Stimulated activated CD4-positive, alpha-beta T cell treated with anti-CD3 and anti-CD28 coated beads, Interleukin-1b, Interleukin-23, amount 100 ng/mL, for 24 hours (primary cell): ENCODE measurements at regions not wholly inside any gene's neighbourhood (a gene's known extent, or its start where the extent isn't known, plus 50 kb on each side); places are given as distances from the start of the nearest gene placed in this dataset.

Experiments used
- DNase-seq, 4 experiments: peaks; one replicate each; pipeline ENCODE4 v3.0.0-alpha.2; 2020; ENCODE audit warnings: low read depth in 4 of 4, low spot score in 1 of 4

GRCh38 chr2:13091455-13091854 is 374.7 kb downstream of the TRIB2 start:
- DNase-seq, result no peak

GRCh38 chr2:13091861-13092378 is 375.2 kb downstream of the TRIB2 start:
- DNase-seq, result no peak

- no peak for DNase-seq
These were observed 376.8 kb downstream of the TRIB2 start for GRCh38 chr2:13093416-13093991.

- DNase-seq, result no peak
These were observed 385.8 kb downstream of the TRIB2 start for GRCh38 chr2:13102397-13103063.

GRCh38 chr2:13103151-13103550 is 386.4 kb downstream of the TRIB2 start:
- no peak for DNase-seq

- DNase-seq, result no peak
These were observed 387.2 kb downstream of the TRIB2 start for GRCh38 chr2:13103778-13104493.

GRCh38 chr2:13104723-13105122 is 388.0 kb downstream of the TRIB2 start:
- DNase-seq, result no peak

- no peak for DNase-seq
These were observed 389.6 kb downstream of the TRIB2 start for GRCh38 chr2:13106302-13106701.

- no peak for DNase-seq
These were observed 392.8 kb downstream of the TRIB2 start for GRCh38 chr2:13109516-13109915.

GRCh38 chr2:13110825-13111224 is 394.1 kb downstream of the TRIB2 start:
- no peak for DNase-seq

GRCh38 chr2:13113002-13113401 is 396.3 kb downstream of the TRIB2 start:
- DNase-seq, result no peak

GRCh38 chr2:13114391-13114790 is 397.7 kb downstream of the TRIB2 start:
- no peak for DNase-seq

GRCh38 chr2:13115643-13116042 is 398.9 kb downstream of the TRIB2 start:
- DNase-seq, result no peak

GRCh38 chr2:13121096-13121495 is 404.4 kb downstream of the TRIB2 start:
- DNase-seq, result no peak

GRCh38 chr2:13128139-13128538 is 411.4 kb downstream of the TRIB2 start:
- DNase-seq, result no peak

GRCh38 chr2:13135369-13135768 is 418.6 kb downstream of the TRIB2 start:
- no peak for DNase-seq

GRCh38 chr2:13135856-13136255 is 419.1 kb downstream of the TRIB2 start:
- no peak for DNase-seq

GRCh38 chr2:13137679-13138078 is 420.9 kb downstream of the TRIB2 start:
- DNase-seq, result no peak

- DNase-seq, result no peak
These were observed 424.6 kb downstream of the TRIB2 start for GRCh38 chr2:13141315-13141714.

GRCh38 chr2:13143451-13143850 is 426.7 kb downstream of the TRIB2 start:
- no peak for DNase-seq

- no peak for DNase-seq
These were observed 440.2 kb downstream of the TRIB2 start for GRCh38 chr2:13156916-13157315.

- no peak for DNase-seq
These were observed 441.7 kb downstream of the TRIB2 start for GRCh38 chr2:13158466-13158865.
